ENCODE measurements at regions not wholly inside any gene's neighbourhood (a gene's known extent, or its start where the extent isn't known, plus 50 kb on each side); places are given as distances from the start of the nearest gene placed in this dataset.
A peak's percentile ranks its signal among the peaks of the same experiment; 100 is the strongest.

DNA sequence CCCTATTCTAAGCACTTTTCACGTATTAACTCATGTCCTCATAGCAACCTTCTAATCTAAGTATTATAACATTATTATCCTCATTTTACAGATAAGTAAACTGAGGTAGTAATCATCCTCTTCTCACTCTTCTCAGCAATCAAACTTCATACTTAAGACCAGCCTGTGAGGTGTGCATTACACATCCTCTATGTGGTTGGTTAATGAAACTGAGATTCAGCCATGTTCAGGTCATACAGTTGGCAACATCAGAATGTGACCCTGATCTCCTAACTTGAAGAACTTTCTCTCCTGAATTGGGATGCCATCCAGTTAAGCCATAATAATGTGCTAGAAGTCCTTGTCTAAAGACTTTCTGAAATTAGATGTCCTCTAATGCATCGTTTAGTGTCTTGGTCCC is 275.1 kb upstream of the ANKRD55 start:
- no peak for DNase-seq

DNA sequence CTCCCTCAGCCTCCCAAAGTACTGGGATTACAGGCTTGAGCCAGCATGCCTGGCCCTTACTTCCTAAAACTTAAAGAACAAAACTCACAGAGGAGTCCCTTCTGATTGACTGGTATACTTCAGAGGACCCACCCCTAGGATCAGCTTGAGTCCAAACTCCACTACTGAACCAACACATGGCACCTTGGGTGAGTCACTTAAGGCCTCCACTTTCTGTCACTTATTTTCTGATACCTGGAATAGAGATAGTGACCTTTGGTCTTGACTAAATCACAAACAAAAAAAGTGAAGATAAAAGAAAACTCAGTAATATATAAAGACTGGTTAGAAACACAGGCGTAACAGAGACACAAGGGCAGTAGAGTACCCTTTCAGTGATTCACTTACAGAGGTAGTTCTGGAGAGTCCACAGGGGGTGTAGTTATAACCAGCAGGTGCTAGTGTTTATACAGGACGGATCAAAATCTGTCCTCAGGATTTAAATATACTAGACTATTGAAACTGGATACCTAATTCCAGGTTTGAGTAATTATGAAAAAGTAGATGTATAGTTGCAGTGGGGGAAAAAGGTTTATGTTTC is 274.3 kb upstream of the ANKRD55 start:
- DNase-seq: peak; percentile 18

DNA sequence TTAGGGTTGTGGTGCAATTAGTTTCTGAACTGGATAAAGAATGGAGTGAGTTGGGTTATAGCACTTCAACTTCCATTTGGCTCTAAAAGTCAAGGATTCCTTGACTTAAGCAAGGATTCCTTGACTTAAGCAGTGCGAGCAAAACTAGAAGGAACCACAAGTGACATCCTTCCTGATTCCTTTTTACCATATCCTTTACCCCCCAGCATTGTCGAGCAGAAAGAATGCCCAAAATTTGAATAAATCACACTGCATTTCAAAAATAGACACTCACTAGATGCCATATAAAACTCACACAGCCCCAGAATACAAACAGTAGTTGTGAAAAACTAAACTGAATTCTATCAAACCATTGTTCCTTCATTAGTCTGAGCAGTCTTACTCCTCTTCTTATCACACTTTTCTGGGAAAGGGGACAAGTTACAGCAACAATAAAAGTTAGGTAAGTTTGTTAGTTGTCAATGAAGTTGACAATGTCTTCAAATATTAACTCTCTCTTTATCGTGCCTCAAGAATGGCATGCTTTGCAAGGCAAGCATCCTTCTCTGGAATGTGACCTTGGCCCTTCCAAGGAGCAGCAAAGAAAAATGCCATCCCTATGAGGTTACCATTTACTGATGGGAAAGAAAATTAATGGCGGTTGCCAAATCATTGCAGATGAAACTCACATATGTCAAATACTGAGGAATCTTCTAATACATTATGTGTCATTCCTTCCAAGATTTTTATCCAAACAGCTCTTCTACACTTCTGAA is 273.3 kb upstream of the ANKRD55 start:
- DNase-seq: no peak

DNA sequence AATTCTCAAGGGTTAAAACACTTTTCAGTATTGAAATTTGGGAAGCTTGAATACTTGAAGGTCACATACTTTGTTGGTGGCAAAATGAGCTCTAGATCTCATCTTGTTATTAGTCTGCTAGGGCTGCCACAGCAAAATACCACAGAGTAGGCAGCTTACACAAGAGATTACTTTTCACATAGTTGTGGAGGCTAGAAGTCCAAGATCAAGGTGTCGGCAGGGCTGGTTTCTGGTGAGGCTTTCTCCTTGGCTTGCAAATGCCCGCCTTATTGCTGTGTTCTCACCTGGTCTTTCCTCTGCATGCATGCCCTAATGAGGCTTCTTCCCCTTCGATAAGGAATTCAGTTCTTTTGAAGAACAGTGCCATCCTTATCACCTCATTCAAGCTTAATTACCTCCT is 270.8 kb upstream of the ANKRD55 start:
- DNase-seq: no peak

DNA sequence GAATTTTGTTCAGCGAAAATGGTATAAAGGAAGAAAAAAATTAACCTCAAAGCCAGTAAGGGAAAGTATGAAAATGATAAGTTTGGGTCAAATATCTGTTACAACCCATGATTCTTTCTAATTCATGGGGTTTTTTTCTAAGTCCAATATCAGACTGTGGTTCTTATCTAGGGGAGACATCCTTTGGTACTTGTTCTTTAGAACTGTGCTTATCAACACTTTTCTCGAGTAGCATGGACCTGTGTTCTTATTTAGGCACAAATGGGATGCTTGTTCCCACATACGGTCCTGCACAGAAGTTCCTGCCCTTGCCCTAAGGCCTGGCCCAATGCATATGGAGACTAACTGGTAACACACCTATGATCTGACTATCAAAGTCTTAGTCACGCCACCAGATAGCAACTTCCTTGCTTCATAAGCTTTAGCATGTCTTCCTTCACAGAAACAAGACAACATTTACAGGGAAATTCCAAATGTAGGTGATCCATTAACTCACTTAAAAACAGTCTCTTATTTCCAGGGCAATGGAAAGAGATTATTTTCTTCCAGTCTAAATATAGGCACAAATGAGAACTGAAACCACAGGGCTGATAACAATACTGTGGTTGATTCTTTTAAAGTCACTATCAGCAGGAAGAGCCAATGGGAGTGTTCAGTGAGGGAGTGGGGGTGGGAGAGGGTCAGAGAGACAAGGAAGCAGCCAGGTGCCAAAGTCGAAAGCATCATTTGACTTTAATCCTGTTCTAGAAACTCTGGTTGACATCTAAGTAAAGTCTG is 268.8 kb upstream of the ANKRD55 start:
- DNase-seq: no peak

DNA sequence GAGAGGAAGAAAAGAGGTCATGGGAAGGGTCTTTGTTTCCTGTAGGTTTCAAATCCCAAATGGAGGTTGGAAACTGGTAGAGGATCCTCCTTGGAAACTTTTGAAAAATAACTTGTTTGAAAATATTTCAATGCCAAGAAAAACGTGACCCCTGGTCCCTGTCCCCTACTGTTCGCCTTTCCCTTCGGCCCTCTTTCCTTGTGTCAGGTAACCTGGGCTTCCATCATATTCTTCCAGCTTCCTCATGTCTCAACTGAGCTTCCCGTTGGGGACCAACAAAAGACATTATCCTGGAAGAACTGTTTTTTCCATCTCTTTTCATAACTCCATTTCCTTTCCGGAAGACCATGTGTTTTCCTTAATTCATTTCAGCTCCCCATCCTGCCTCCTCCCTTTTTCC is 266.8 kb upstream of the ANKRD55 start:
- DNase-seq: no peak

DNA sequence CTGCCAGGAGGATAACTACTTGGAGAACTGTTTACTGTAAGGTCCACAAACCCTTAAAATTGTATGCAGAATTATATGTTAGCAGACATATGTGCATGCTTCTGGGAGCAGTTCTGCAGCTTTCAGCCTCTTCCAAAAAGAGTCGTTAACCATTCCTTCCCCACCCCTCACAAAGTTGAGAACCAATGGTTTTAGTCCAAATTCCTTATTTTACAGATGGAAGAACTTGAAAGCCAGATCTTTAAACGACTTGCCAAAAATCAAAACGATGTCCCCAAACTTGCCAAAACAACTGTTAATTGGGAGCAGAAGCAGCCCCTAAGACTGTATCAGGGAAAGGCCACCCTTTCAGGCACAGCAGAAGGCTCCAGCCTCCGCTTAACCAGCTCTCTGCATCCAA is 266.4 kb upstream of the ANKRD55 start:
- DNase-seq: no peak

DNA sequence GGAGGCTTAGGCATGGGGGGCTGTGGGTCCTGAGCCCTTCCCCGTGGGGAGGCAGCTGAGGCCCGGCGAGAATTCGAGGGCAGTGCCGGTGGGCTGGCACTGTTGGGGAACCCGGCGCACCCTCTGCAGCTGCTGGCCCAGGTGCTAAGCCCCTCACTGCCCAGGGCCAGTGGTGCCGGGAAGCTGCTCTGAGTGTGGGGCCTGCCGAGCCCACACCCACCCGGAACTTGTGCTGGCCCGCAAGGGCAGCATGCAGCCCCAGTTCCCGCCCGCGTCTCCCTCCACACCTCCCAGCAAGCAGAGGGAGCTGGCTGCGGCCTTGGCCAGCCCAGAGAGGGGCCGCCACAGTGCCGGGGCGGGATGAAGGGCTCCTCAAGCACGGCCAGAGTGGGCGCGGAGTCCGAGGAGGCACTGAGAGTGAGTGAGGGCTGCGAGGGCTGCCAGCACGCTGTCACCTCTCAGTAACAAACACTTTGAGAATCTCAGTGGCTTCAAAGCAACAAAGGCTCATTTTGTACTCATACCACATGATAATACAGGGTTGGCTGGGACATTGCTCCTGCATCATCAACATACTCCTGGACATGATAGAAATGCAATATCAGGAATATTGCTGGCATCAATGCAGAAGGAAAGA is 265.7 kb upstream of the ANKRD55 start:
- DNase-seq: no peak

DNA sequence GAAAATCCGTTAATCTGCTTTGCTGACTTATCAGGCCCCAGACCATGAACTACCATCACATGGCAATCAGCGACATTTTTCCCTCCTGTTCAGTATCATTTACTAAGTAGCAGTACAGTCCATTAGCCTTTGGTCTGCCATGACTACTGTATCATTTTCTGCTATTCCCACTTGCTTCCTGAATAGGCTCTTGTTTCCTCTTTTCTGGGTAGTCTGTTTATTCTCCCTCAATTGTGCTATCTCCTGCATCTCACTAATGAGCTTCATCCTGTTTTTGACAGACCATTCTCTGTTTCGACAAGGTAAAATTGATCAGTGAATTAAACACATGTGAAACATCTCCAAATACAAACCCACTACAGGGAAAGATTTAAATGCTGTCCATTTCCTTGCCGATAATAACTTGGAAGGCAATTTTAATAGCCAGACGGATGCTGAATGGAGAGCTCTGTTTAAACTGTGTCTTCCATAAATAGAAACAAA is 263.5 kb upstream of the ANKRD55 start:
- peak; percentile 56 for DNase-seq

DNA sequence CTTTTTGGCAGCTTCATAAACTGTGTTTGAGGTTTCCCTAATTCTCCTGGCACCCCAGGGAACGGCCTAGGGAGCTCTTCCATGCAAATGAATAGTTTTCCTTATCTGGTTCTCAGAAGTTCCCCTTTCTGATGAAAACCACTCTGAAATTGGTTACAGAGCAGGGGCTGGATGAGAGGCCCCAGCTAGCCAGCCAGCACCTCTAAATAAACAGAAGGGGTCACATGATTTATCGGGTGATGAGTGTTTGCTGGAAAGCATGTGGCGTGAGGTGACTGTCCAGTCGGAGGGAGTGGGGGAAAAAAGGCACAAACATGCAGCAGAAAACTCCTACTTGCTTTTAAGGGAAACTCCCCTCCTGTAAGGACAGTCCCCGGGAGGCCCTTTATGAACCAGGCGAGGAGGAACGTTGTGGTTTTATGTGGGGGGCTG is 261.2 kb upstream of the ANKRD55 start:
- no peak for DNase-seq

DNA sequence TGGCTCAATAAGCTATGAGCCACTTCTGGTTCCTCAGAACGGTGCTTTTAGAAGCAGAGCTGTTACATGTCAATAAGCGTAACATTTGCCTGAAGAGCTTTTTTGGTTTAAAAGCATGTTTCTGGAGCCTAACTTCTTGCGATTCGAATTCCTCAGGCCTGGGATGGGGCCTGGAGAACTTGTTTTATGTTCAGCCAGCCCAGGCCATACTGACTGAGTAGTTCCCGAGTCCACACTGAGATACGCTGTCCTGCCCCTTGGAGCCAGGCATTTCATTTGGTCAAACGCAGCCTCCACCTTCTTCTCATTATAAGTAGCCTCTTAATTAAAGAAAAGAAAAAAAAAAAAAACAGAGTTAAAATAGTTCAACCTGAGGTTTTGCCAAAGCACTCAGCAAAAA is 260.6 kb upstream of the ANKRD55 start:
- DNase-seq: no peak

DNA sequence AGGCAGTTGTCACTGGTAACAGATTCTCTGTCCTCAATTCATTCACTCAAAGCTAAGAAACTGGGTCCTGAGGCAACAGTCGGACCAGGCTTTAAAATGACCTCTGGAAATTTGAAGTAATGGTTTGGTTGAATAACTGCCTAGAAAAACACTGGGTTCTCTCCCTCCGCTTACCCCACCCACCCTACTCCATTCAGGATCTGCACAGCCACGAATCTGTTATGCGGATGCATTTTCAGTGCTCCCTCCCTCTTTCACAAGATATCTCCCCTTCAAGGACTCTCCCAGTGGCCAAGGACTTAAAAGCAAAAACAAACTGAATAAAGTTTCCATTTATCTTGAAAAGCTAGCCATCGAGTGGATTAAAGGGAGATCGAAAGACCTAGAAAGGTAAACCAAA is 260.2 kb upstream of the ANKRD55 start:
- no peak for DNase-seq

DNA sequence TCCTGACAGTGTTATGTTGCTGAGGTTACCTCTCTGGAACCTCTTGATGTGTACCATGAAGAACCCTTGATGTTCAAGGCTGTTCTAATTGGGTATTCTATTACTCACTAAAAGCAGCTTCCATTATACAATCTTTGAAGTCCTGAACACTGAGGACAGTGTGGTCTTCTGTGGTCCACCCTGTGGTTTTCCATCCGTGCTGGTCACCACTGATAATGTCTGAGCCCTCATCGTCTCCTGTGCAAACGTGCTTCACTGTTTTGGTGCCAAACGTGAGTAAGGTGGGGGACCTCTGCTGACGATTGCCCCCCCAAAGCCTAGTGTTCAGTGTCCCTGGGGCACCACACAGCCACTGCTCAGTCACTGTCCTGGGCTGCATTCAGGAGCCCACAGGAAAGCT is 259.7 kb upstream of the ANKRD55 start:
- DNase-seq: no peak

DNA sequence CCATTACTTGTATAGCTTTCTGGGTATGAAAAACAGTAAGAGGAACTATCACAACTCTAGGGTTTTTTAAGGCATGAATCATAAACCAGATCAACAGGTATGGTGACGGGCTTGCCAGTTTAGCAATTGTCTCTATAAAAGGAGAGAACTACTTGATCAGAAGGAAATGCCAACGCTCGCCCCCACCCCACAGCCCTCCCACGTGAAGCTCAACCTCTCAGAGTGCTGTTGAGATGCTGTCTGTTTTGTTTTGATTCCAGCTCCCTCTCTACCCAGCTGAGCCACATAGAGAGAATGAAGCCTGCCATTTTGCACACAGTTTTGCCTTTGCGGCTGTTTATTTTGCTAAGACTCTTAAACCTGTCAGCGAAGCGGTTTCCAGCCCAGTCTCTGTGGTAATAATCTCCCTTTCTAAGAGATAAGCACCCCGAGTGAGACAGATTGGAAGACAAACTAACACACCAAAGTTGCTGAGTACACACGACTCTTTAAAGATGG is 257.9 kb upstream of the ANKRD55 start:
- peak; percentile 32 for DNase-seq

DNA sequence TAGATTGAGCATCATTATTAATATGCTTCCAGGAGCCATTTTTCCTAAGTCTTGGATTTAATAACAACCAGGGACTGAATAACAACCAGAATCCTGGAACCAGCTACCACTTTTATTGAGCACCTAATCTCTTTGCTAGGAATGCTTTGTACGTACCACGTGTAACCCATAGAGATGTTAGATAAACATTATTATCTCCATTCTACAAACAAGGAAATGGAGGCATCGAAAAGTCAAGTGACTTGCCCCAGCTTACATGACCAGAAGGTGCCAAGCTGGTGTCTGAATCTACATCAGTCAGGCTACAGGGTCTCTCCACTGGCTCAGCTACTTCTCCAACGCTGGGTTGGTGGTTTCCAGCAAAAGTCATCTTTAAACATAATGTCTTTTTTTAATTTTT is 256.1 kb upstream of the ANKRD55 start:
- DNase-seq: peak; percentile 35

DNA sequence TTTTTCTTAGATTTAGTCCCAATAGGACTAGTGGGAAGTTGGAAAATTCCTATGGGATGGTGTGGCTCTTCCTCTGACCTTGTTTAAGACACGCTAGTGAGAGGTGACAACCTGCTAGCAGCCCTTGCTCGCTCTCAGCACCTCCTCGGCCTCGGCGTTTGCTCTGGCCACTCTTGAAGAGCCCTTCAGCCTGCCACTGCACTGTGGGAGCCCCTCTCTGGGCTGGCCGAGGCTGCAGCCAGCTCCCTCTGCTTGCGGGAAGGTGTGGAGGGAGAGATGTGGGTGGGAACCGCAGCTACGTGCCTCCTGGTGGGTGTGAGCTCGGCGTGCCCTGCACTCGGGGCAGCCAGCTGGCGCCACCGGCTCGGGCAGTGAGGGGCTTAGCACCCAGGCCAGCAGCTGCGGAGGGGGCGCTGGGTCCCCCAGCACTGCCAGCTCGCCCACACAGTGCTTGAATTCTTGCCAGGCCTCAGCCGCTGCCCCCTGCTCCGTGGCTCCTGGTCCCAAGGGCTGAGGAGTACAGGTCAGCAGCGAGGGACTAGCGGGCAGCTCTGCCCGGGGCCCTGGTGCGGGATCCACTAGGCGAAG is 254.5 kb upstream of the ANKRD55 start:
- no peak for DNase-seq

DNA sequence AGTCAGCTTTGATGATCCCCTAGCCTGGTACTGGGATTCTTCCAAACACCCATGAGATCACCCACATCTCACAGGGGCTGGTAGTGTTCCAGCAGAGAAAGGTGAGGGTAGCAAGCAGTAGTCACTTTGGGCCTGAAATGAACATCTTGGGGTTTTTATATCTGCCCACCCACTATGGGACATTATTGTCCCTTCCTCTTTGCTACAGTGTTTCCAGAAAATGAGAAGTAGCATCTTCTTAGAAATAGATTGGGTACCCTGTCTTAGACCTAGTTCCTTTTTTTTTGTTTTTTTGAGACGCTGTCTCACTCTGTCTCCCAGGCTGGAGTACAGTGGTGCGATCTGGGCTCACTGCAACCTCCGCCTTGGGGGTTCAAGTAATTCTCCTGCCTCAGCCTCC is 249.2 kb upstream of the ANKRD55 start:
- no peak for DNase-seq

DNA sequence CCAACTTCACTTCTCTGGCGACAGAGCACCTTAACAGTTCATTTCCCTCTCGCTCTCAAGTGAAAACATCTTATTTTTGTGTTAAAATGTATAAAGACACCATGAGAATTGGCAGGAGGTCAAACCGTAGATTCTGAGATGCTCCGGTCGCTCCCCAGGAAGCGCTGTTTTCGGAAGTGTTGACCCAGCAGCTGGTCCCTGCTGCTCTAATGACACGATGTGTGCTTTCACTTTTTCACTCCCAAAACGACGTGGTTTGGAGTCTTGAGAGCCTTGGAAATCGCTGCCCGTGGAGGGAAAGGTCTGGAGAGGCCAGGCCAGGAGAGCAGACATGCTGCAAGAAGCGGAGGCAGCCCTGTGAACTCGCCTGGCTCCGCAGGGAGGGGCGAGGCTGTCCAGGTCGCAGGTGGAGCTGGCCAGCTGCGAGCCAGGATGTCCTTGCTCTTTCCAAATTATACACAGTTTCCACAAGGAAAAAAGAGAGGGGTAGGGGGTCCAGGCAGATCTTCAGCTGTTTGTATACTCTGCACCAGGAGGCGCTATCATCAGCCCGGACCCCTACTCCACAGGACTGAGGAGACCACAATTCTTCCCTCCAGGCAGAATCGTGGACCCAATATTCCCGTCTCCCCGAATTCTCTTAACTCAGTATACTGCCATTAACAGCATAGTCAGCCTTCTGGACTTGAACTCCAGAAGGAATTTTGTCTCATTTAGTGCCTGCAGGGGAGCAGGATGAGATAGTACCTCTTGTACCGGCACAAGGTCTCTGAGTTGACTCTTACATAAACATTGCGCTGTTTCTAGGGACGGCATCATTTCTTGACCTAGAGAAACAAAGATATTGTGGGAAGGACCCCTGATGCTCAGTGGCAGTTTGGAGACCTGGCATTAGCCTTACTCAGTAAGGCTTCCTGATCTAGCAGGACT is 248.6 kb upstream of the ANKRD55 start:
- no peak for DNase-seq

DNA sequence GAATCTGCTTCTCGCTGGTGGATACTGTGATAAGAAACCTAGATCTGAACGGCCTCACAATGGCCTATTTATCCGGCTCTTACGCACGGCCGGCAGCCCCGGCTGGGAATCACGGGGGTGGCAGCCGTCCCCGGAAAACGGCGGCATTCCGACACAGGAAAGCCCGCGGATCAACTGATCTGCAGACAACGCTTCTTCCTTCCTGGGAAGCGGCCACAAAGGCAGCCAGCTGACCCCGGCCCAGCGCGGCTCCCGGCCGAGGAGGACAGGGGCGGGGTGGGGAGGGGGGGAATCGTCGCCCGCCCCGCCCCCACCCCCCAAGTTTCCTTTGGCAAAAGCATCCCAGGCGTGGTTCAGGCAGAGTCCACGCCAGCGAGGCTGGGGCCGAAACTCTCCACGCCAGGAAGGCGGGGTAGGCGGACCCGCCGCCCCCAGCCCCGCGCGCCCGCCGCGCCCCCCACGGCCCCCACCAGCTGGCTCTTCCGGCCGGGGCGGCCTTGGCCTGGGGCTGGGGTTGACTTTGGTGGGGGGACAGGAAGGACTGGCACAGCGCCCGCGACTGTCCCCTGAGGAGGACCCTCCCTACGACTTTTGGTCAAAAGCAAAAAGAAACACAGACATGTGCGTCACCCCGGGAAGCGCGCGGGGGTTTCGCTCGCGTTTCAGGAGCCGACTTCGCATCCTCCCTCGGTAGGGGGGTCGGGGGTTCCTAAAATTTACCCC is 247.7 kb upstream of the ANKRD55 start:
- no peak for DNase-seq

DNA sequence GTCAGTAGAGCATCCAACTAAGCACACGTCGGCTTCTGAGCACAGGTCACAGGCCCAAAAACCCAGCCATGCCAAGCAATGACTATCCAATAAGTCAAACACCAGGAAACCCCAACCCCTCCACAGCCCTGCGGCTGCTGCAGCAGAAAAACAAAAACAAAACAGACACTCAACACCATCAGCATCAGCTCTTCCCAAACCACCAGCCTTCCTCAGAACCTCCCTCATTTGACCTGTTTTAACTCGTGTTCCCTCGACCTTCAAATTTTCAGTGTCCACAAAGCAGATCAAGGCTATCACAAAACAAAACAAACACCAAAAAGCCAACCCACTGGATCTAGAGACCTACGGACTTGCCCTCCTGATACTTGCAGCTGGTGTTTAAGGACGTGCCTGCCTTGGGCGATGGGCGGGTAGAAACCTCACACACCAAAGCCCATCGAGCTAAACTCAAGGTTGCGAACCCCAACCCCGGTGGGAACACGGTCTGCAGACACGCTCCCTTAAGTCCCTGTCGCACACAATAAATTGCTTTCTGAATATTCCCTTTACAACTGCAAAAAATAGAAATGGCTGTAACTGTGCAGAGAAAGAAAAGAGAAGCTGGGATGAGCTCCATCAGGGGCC is 247.1 kb upstream of the ANKRD55 start:
- DNase-seq: no peak

DNA sequence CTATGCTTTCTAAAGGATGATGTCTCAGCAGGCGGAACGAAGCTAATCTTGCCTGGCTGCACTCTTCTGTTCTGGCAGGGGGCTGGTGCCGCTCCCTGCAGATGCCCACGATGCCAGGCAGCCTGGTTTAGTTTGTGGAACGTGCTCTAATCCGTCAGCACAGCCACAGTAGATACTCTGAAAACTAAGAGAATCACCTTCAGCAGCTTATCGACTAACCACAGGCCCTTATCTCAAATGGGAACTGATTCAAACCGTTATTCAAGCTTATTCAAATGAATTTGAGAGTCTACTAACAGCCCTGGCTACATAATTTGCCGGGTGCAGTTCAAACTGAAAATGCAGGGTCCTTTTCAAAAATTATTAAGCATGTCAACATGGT is 246.6 kb upstream of the ANKRD55 start:
- DNase-seq: no peak
